ENCODE measurements at regions not wholly inside any gene's neighbourhood (a gene's known extent, or its start where the extent isn't known, plus 50 kb on each side); places are given as distances from the start of the nearest gene placed in this dataset.

GRCh38 chr14:65834812-65835211 is 422.3 kb downstream of the FUT8 start:
- no peak for TF ChIP-seq CTCF (IDR thresholded peaks at IDR 0.05)
- TF ChIP-seq EZH2 (IDR thresholded peaks at IDR 0.05), result no peak

Data from neural progenitor cell (in vitro differentiated cells).